WI38 (cell line): ENCODE measurements at regions not wholly inside any gene's neighbourhood (a gene's known extent, or its start where the extent isn't known, plus 50 kb on each side); places are given as distances from the start of the nearest gene placed in this dataset.

Experiments
- H3K4me3 ChIP-seq: 2 replicates; pipeline ENCODE4 v1.5.1; 2011; ENCODE audit warnings: low read depth, mild to moderate bottlenecking, control low read depth, low read length
- CTCF ChIP-seq: IDR thresholded peaks from 2 replicates; pipeline ENCODE4 v1.5.1; 2012; ENCODE audit warnings: low read depth, mild to moderate bottlenecking, control low read depth, low read length

DNA sequence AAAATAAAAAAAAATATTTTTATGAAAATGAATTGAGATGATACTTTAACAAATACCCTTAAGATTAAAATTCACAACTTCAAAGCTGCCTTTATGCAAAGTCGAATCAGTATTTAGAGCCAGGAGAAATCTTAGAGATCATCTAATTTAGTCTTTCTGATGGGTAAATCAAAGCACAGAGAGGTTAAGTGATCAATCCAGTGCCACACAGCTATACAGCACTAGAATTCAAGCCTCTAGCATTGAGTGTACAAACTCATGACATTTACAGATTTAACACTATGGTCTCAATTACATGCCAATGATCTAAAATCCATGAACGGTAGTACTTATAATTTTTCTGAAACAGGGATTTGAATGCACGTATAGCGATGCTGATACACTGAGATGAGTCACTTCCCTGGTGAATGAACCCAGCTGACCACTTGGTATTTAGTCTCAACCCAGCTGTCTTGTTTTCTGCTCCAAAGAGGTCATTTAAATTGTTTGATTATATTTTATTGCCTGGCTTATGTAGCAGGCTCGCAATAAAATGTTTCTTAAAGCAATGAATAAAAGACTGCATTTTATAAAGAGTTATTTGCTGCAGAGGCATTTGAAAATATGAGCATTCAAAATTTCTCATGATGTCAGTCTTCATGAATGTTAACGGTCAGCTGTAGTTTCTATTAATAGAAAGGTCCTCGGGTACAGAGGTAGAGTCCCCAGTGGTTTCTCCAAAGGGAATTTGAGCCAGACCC lies 152.4 kb upstream of the PRICKLE1 start:
- no peak overlapping the region for H3K4me3 ChIP-seq

GRCh38 chr12:42741091-42741490 lies 151.5 kb upstream of the PRICKLE1 start:
- no peak for TF ChIP-seq CTCF

More for the DNA sequence above, 152.4 kb upstream of the PRICKLE1 start:
- no peak for TF ChIP-seq CTCF

DNA sequence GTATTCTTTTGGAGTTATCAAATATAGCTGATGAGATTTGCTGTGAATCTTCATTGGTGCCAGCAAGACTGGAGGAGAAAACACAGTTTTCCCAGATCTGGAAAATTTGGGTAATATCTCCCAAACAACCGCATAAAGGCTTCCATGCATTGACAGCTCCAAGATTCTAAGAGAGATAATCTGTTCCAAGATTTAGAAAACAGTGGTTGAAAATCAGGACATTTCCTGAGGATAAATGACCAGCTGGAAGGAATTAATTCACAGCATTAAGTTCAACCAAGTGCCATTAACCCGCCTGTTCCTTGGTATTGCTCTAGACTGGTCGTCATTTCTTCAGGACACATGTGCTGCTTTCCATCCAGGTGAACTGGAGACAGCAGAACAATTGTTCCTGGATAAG lies 147.9 kb upstream of the PRICKLE1 start:
- no peak for TF ChIP-seq CTCF
- H3K4me3 ChIP-seq, result no peak overlapping the region

More at GRCh38 chr12:42741091-42741490, 151.5 kb upstream of the PRICKLE1 start:
- no peak overlapping the region for H3K4me3 ChIP-seq

GRCh38 chr12:42735861-42736361 lies 146.4 kb upstream of the PRICKLE1 start:
- TF ChIP-seq CTCF, result no peak
- no peak overlapping the region for H3K4me3 ChIP-seq

DNA sequence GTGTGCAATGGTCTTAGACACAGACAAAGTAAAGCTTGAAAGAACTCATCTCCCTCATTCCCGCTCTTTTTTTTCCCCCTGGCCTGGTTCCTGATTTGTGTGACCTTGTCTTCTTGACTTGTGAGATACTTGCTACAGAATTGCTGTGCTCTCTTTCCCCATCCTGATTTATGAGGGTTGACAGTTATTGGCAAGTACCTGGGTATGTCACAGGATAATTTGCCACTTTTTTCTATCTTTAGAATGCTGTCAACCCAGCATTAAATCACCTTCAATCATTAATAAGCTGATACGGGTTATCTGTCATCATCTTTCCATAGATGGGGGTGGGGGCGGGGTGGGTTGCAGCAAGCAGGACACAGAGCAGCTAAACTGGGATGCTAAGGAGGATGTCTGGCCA lies 144.4 kb upstream of the PRICKLE1 start:
- no peak overlapping the region for H3K4me3 ChIP-seq
- no peak for TF ChIP-seq CTCF

- no peak overlapping the region for H3K4me3 ChIP-seq
- TF ChIP-seq CTCF, result no peak
Measured at GRCh38 chr12:42732908-42733411, 143.4 kb upstream of the PRICKLE1 start.

DNA sequence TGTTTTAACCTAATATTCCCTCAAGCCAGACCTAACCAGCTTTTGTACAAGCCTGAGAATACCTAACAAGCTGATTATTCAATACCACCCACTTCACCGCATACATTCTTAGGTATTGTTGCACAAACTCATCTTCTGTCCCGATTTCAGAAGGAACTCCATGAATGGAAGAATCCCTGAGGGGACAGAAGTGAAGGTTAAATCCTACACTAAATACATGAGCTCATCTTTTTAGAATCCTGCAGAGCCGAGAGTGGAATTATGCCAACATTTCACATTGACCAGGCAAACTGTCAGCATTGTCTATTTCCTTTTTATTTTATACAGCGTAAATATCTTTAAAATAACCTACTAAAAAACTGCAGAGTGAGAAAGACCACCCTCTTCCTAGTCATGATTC lies 140.7 kb upstream of the PRICKLE1 start:
- no peak for TF ChIP-seq CTCF
- no peak overlapping the region for H3K4me3 ChIP-seq
